GM18499 (cell line): ENCODE measurements at regions not wholly inside any gene's neighbourhood (a gene's known extent, or its start where the extent isn't known, plus 50 kb on each side); places are given as distances from the start of the nearest gene placed in this dataset.

Experiments
- ATAC-seq: cut with Tn5 transposase; IDR thresholded peaks from one replicate; pipeline ENCODE4 v1.9.1; 2021; ENCODE audit warnings: moderate number of reproducible peaks; ENCODE audit not compliant: insufficient read depth, unreplicated experiment

- ATAC-seq, result no peak
Observed at GRCh38 chr14:43249591-43249990, 1257.5 kb downstream of the FSCB start.

GRCh38 chr14:43249116-43249515 lies 1258.0 kb downstream of the FSCB start:
- no peak for ATAC-seq

- no peak for ATAC-seq
Observed at GRCh38 chr14:43247877-43248276, 1259.2 kb downstream of the FSCB start.

GRCh38 chr14:43244142-43244625 lies 1262.9 kb downstream of the FSCB start:
- no peak for ATAC-seq

DNA sequence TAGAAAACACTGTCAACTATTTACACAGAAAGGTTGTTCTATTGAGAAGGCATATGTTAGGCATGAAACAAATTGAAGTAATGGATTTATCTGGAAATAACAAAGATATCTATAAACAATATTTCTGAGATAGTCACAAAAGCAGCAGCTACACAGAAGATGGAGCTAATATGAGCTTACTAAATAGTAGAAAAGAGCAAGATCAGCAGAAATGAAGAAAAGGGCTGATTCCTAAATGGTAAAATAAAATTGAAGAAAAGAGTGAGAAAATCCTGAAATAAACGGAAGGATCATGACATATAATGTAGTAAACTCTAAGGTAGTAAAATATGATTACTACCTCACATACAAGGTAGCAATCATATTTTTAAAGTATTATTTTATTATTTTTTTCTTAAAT lies 1263.9 kb downstream of the FSCB start:
- ATAC-seq, result no peak

GRCh38 chr14:43232261-43232660 lies 1274.8 kb downstream of the FSCB start:
- ATAC-seq, result no peak

DNA sequence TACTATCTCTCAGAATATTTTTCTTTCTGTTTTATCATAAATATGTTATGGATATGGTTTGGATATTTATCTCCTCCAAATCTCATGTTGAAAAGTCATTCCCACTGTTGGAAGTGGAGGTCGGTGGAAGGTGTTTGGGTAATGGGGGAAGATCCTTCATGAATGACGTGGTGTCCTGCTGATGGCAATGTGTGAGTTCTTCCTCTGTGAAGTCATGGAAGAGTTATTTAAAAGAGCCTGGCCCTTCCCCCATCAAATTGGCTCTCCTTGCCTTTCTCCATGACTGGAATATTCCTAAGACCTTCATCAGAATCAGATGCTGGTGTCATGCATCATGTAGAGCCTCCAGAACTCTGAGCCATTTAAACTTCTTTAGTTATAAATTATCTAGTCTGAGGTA lies 1291.6 kb downstream of the FSCB start:
- no peak for ATAC-seq

- no peak for ATAC-seq
Observed at GRCh38 chr14:43207189-43207588, 1299.9 kb downstream of the FSCB start.

GRCh38 chr14:43204816-43205215 lies 1302.3 kb downstream of the FSCB start:
- no peak for ATAC-seq

- ATAC-seq, result no peak
Observed at GRCh38 chr14:43200519-43200918, 1306.6 kb downstream of the FSCB start.

- no peak for ATAC-seq
Observed at GRCh38 chr14:43198465-43198864, 1308.6 kb downstream of the FSCB start.

DNA sequence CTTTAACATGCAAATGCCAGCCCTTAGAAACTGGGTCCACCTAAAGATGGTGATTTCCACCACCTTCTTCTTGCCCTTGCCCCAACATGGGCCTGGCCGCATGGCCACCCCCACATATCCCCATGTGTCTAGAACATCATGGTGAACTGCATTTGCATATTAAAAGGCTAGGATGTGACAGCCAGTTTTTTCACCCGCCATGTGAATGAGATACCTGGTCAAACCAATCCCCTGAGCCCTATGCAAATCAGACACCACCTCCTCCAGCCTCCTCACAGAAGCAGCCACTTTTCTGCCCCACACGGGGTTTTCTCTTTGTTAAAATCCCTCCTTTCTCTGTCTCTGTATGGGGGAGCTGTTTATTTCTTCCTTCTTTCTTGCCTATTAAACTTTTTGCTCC lies 1322.5 kb downstream of the FSCB start:
- no peak for ATAC-seq

- ATAC-seq, result no peak
Observed at GRCh38 chr14:43183916-43184315, 1323.2 kb downstream of the FSCB start.

DNA sequence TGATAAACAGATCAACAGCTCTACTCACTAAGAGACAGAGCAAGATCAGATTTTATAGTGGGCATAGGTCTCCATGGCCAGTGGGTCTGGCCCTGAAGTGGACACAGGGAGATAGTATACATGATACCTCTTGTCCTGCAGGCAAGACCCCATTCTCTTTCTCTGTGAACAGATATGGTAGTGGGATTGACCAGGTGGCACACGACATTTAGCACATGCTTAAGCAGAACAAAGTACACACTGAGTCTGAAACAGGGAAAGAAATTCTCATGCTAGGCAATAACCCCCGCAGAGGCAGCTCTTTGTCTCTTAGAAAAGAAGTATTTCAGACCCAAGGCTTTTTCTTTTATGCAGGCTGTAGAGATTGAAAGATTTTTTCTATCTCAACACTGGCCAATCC lies 1331.2 kb downstream of the FSCB start:
- no peak for ATAC-seq

- ATAC-seq, result no peak
Observed at GRCh38 chr14:43172899-43173548, 1334.1 kb downstream of the FSCB start.

DNA sequence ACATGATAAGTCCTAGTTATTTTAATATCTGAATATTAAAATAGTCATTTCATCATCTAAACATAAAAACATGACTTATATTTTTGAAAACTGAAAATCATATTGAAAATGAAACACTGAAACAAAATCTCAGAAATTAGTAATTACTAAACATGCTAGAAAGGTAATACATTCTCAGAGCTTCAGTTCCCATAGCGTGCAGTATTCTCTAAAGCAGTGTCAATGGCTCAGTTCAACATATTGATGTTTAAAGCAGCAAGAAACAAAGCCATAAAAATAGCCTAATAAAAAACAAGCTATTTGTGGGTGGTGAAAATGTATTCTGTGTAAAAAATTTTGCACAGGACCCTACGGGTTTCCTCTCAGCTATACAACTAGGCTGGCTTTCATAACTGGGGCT lies 1337.4 kb downstream of the FSCB start:
- ATAC-seq, result no peak

- no peak for ATAC-seq
Observed at GRCh38 chr14:43168371-43168925, 1338.6 kb downstream of the FSCB start.

DNA sequence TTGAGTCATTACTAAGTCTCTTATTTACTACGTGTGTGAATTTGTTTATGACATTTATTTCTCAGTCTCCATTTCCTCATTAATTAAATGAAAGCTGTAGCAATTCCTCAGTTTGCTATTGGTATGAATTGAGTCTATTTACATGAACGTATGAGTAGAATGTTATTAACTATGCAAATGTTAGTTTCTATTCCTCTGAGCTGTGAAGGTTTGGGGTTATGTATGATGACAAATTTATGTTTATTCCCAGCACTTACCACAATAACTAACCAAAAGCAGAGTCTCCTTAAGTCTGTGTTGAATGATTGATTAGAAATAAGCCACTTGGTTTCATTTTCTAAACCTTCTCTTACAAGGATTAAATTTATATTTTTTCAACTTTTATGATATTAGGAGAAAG lies 1340.9 kb downstream of the FSCB start:
- no peak for ATAC-seq

DNA sequence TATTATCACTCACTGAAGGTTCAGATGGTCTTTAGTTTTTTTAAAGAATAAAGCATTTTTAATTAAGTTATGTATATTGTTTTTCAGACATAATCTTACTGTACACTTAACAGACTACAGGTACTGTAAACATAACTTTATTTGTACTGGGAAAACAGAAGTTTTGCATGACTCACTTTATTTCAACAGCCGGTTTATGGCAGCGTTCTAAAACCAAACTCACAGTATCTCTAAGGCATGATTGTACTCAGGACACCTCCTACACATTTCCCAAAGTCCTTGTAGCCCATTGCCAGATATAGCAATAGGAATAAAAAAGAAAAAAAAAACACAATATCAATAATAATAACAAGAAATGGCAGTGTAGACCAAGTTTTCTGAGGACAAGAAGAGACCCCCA lies 1341.4 kb downstream of the FSCB start:
- no peak for ATAC-seq

GRCh38 chr14:43161477-43161876 lies 1345.6 kb downstream of the FSCB start:
- ATAC-seq, result no peak

- ATAC-seq, result no peak
Observed at GRCh38 chr14:43157661-43158060, 1349.4 kb downstream of the FSCB start.

DNA sequence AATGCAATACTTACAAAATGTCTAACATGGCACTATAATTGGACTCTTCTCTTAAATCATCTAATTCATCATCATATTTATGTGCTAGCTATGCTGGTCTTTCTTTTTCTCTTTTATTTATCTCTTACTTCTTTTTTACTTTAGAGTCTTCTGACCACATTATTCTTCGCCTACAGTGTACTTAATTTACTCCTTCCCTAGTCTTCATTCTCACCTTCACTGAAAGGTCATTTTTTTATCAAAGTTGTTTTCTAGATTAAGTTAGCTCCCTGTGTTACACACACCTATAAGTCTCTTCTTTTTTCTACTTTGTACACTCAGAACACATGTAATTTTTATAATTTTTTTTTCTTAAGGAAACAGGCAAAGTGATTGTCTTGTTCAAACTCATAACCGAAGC lies 1351.2 kb downstream of the FSCB start:
- ATAC-seq, result no peak
